ES-I3 (cell line): ENCODE measurements at regions not wholly inside any gene's neighbourhood (a gene's known extent, or its start where the extent isn't known, plus 50 kb on each side); places are given as distances from the start of the nearest gene placed in this dataset.
"Not testable (repeated sequence)": the region's sequence is repeated elsewhere in the genome, so short reads cannot be mapped to it uniquely, and the experiment has no call there.

Experiments
- H3K36me3 ChIP-seq: 2 replicates; pipeline ENCODE4 v1.6.1; 2013; ENCODE audit warnings: mild to moderate bottlenecking, low read length, control low read depth, moderate library complexity; ENCODE audit not compliant: insufficient read depth
- H3K4me1 ChIP-seq: 2 replicates; pipeline ENCODE4 v1.6.1; 2013; ENCODE audit warnings: mild to moderate bottlenecking, control low read depth, low read length; ENCODE audit not compliant: insufficient read depth
- H3K9ac ChIP-seq: 2 replicates; pipeline ENCODE4 v1.6.1; 2013; ENCODE audit warnings: low read depth, mild to moderate bottlenecking, low read length, moderate library complexity
- H3K9me3 ChIP-seq: 2 replicates; pipeline ENCODE4 v1.6.1; 2013; ENCODE audit warnings: mild to moderate bottlenecking, low read length, moderate library complexity; ENCODE audit not compliant: control insufficient read depth, insufficient read depth

DNA sequence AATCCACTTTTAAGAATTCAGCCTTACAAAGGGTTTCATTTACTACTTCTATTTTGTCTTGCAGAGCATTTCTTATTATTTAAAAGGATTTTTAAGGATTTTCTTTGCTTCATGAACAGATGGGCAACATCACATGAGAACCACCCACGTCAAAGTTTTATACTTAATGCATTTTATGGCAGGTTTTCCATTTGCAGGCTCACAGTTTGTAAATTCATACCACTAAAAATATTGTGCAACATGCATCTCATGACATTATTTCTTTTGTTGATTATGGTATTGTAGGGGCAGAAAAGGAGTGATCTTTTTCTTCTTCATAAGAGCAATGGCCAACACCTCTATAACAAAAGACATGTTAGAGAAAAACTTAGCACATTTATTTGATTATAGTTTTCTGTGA, 554.0 kb upstream of the SPRY2 start:
- Histone ChIP-seq H3K9me3 (no peaks in the 10 kb centered on the region), H3K9ac (no peak overlapping the region), H3K36me3 (no peaks in the 10 kb centered on the region), H3K4me1 (no peaks in the 10 kb centered on the region)

DNA sequence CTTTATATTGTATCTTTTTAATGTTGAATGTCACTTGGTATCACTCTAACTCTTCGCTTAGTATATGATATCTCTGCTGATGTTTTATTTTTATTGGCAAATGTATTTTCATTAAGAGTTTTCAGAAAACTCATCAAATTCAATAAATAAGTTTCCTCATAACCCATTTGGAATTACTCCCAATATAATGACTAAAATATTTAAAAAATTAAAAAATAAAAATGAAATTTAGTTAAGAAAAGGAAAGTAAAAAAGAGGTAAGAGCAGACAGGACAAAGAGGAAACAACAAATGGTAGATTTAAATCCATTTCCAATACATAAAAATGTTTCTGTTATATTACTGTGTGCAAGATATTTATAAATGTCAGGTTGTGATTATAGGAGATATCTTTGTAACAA, 548.9 kb upstream of the SPRY2 start:
- no peaks in the 10 kb centered on the region for H3K4me1 ChIP-seq
- no peaks in the 10 kb centered on the region for H3K36me3 ChIP-seq
- H3K9me3 ChIP-seq, result no peaks in the 10 kb centered on the region
- no peak overlapping the region for H3K9ac ChIP-seq

DNA sequence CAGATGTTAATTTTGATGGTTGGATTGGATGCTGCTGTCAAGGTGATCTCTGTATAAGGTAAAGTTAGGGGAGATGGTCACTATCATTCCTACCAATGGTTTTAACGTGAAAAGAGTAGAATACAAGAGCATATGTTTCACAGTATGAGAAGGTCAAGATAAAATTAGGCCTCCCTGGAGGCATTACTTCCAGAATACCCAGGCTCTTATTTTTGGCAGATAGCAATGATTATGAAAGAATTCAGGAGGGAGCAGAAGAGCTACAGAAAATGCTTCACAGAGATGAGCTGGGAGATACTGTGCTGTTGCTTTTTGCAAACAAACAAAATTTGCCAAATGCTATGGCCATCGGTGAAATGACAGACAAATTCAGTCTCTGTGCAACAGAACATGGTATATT, 547.5 kb upstream of the SPRY2 start:
- Histone ChIP-seq H3K9me3 (no peaks in the 10 kb centered on the region), H3K36me3 (no peaks in the 10 kb centered on the region), H3K4me1 (no peaks in the 10 kb centered on the region), H3K9ac (no peak overlapping the region)

DNA sequence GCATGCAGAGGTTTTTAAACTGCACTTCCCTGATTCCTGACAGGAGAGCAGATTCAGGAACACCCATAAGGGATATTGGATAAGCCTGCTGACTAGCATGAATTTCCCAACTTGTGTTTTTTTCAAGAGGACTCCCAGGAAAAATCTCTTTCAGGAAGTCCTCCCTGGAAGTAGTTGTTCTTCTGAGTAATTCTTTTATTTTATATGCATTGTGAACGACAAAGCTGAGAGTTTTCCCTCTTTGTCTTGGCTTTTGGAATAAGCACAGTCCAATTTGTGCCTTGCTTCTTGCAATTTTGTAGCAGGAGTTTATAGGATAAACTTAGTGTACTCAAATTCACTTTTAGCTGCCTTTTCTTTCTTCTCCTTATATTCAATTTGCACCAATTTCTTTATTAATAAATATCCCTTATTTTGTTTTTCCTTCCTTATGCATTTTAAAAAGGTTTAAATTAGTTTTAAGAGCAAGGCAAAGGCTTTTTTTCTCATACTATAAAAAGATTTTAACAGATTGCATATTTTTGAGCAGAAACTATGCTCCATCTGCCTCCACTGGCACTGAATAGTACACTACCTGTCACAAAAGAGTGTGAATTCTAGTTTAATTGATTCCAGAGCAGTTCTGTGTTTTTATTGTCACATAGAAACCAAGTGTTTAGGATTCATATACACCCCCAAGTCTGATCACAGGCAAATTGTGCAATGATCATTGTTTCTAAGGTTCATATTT, 543.3 kb upstream of the SPRY2 start:
- Histone ChIP-seq H3K9me3 (no peaks in the 10 kb centered on the region), H3K4me1 (peaks cover 4% of the 10 kb centered on the region; the same call in 1 of the 2 replicates), H3K36me3 (no peaks in the 10 kb centered on the region), H3K9ac (no peak overlapping the region)

DNA sequence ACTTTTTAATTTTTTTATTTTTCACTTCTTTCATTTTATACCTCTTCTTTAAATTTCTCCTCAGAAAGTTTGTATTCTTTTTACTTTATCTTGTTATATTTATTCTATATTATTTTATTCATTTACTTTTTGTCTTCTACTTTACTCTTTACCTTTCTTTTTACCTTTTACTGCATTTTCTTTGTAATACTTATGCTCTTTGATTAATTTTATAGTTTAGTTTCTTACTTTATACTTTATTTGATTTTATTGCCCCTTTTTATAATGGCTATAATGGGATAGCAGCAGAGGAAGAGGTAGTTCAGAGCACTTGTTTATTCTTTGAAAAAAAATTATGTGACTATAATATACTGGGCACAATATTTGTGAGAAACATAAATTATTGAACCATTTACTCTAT, 542.6 kb upstream of the SPRY2 start:
- peaks cover 8% of the 10 kb centered on the region; the same call in 1 of the 2 replicates for H3K4me1 ChIP-seq
- H3K9me3 ChIP-seq, result no peaks in the 10 kb centered on the region
- H3K9ac ChIP-seq, result no peak overlapping the region
- H3K36me3 ChIP-seq, result no peaks in the 10 kb centered on the region

DNA sequence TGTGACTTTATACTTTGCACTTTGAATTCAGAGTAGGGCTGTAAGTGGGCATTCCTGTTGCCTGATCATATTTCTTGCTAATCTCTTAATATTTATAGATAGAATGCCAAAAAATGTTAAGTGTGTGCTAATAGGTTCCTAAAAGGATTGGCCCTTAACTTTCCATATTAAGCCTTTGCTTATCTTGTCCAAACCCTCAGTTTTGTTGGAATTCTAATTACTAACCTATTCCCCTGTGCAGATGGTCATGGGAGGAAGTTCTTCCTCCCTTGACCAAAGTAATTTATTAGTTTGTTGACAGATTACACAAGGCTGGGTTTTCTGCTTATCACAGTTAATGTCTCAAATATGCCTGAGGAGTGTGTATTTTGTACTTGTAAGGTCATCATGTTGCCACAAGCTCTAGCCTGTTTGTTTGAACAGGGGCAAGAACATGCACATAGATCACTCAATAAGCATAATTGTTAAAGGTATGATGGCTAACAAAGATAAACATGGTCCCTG, 541.1 kb upstream of the SPRY2 start:
- peaks cover 12% of the 10 kb centered on the region; the same call in 1 of the 2 replicates for H3K4me1 ChIP-seq
- H3K36me3 ChIP-seq, result no peaks in the 10 kb centered on the region
- no peaks in the 10 kb centered on the region for H3K9me3 ChIP-seq
- no peak overlapping the region for H3K9ac ChIP-seq

DNA sequence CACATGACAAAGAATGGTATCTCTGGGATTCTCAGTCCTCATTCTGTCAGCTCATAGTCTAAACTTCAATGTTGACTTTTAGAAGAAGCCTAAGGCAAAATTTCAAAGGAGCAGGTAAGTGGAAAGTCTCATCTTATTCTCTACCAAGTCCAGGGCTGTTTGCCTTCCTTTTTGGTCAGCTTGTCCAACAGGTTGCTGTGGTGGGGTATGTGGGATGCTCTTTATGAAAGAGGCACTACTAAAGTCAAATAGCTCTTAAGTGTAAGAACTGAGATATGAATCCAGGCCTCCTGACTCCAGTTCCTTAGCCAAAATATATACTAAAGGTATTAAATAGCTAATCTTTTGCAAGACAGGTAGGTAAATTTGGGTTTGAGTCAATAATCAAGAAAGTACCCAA, 540.6 kb upstream of the SPRY2 start:
- Histone ChIP-seq H3K9ac (no peak overlapping the region), H3K4me1 (peaks cover 12% of the 10 kb centered on the region; the same call in 1 of the 2 replicates), H3K9me3 (no peaks in the 10 kb centered on the region), H3K36me3 (no peaks in the 10 kb centered on the region)

DNA sequence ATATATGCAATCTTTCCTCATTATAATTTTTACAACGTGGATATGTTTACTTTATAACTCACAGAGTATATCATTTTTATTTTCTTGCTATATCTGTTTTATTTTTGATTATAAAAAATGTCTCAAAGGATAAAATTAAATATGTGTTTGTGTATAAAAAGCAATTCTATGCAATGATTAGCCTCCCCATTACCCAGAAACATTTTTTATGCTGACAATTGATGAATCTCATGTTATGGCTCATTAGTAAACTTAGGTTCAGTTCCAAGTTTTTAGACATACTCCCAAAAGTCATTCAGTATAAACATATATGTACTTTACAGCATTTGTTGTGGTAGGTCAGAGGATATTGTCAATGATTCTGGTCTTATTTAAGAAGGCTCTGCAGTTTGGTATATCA, 540.1 kb upstream of the SPRY2 start:
- Histone ChIP-seq H3K36me3 (no peaks in the 10 kb centered on the region), H3K9ac (no peak overlapping the region), H3K9me3 (no peaks in the 10 kb centered on the region), H3K4me1 (peaks cover 12% of the 10 kb centered on the region; the same call in 1 of the 2 replicates)

DNA sequence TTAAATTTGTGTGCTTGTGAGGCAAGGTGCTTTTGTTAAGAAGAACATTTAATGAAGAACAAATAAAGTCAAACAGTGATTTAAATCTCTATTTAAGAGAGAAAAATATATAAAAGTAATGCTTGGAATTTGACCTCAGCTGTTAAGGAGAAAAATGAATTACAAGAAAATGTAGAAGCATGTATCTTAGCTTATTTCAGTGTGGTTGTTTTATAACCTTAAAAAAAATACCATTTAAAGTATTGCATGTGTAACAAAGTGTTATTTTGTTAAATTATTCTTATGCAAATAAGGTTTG, 537.0 kb upstream of the SPRY2 start:
- Histone ChIP-seq H3K9me3 (no peaks in the 10 kb centered on the region), H3K36me3 (no peaks in the 10 kb centered on the region), H3K9ac (no peak overlapping the region), H3K4me1 (peaks cover 12% of the 10 kb centered on the region; the same call in 1 of the 2 replicates)

DNA sequence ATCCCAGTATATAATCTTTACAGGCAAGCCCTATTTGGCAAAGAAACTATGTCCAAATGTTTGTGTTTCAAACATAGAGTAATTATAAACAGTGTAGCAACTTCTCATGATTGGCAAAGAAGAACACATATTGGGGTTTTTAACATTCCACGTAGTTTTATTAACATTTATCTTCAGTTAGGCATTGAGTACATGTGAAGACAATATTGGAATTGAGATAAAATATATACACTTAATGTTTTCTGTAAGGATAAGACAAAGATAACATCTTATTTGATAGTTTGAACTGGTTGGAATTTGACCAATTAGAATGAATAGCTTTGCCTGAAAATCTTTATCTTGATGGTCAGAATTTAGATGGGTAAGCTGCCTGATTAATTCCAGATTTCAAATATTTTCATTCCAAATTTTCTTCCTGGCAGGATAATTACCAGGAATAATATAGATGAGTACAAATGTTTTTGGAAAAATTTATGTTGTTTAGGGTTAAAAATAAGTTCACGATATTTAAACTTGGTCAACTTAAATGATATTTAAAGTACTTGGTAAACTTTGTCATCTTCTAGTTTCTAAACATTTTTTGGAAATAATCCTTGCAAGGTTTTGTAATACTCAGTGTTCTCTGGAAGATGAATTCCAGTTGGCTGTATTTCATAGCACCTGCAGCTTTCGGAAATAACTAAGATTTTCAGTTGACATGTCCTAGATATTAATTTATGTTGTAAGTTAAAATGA, 536.5 kb upstream of the SPRY2 start:
- Histone ChIP-seq H3K9me3 (no peaks in the 10 kb centered on the region), H3K9ac (no peak overlapping the region), H3K4me1 (peaks cover 12% of the 10 kb centered on the region; the same call in 1 of the 2 replicates), H3K36me3 (no peaks in the 10 kb centered on the region)

DNA sequence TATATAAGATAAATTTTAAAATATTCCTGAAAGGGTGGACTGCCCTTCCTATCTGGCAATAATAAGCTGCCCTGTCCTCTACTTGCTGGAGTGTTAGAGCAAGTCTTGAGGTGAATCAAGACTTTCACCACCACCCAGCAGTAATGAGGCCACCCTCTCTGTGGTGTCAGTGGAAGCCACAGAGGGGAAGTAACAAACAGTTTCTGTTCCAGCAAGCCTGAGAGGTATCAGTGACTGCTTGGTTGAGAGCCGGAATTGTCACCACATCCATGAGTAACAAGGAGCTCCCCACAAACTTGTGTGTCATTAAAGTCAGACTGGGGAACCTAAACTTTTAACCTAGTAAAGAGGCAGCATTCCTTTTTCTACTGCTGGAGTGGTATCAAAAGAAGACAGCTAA, 532.7 kb upstream of the SPRY2 start:
- Histone ChIP-seq H3K36me3 (no peaks in the 10 kb centered on the region), H3K4me1 (peaks cover 9% of the 10 kb centered on the region; the same call in 1 of the 2 replicates), H3K9ac (no peak overlapping the region), H3K9me3 (no peaks in the 10 kb centered on the region)

DNA sequence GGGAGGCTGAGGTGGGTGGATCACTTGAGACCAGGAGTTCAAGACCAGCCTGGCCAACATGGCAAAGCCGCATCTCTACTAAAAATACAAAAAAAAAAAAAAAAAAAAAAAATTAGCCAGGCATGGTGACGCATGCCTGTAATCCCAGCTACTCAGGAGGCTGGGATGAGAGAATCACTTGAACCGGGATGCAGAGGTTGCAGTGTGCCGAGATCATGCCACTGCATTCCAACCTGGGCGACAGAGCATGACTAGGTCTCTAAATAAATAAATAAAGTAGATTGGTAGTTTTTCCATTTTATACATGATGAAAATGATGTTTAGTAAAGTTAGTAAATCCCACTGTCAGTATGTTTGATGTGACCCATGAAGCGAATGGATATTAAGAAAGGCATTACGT, 531.0 kb upstream of the SPRY2 start:
- not testable (repeated sequence) for H3K9ac ChIP-seq, H3K4me1 ChIP-seq, H3K36me3 ChIP-seq, H3K9me3 ChIP-seq

DNA sequence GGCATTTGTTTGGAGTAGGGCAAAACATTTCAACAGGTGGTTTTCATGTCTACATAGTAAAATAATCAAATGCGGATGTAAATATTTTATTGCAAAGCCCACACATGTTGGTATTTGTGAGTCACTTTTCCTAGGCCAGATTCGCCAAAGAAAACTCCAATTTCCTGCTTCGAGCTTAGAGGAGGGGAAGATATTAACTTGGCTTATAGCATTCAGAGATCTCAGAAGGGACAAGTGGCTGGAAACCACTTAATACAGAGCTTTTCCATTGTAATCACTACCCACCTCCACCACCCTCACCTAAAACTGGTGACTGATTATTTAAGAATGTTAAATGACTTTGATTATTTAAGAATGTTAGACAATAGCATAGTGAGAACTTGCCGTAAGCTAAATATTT, 530.6 kb upstream of the SPRY2 start:
- Histone ChIP-seq H3K36me3 (no peaks in the 10 kb centered on the region), H3K9ac (no peak overlapping the region), H3K4me1 (peaks cover 5% of the 10 kb centered on the region; the same call in 1 of the 2 replicates), H3K9me3 (no peaks in the 10 kb centered on the region)

DNA sequence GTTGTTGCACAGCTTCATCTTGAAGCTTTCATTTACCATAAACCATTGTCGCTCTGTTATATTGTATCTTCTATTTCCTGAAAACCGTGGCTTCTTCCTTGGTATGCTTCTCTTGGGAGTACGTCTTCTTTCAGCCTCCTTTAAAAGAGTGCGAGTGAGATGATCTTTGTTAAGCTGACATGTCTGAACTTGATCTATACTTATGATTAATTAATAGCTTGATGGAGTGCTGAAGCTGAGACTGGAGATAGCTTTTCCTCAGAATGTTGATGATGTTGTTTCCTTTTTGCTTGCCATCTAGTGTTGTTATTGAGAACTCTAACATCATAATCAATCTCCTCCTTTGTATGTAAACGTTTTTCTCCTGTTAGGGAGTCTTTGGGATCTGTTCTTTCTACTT, 529.3 kb upstream of the SPRY2 start:
- Histone ChIP-seq H3K4me1 (peaks cover 5% of the 10 kb centered on the region; the same call in 1 of the 2 replicates), H3K36me3 (no peaks in the 10 kb centered on the region), H3K9me3 (no peaks in the 10 kb centered on the region), H3K9ac (no peak overlapping the region)

DNA sequence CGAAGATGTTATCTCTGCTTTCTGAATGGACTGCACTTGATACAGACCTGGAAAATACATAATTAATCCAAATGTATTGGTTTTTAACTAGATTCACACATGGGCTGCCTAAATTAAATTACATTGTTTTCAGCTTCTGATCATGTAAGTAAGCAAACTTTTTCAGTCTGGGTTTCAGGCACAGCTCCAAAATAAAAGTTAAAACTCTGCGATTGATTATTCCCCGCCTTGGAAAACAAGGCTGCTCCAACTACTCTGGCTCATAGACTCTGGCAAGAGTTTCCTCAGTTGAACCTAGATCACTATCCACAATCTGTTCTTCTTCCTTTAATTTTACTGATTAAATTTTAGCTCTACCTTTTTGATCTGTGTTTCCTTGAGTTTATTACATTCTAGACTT, 526.0 kb upstream of the SPRY2 start:
- peaks cover 5% of the 10 kb centered on the region; the same call in 1 of the 2 replicates for H3K4me1 ChIP-seq
- no peak overlapping the region for H3K9ac ChIP-seq
- H3K9me3 ChIP-seq, result no peaks in the 10 kb centered on the region
- no peaks in the 10 kb centered on the region for H3K36me3 ChIP-seq
